ENCODE measurements at regions not wholly inside any gene's neighbourhood (a gene's known extent, or its start where the extent isn't known, plus 50 kb on each side); places are given as distances from the start of the nearest gene placed in this dataset.

GRCh38 chr2:221178139-221178538, 394.0 kb downstream of the EPHA4 start:
- Histone ChIP-seq H3K79me2 (ENCODE audit: control insufficient read depth, insufficient read depth, low read length) (no peaks in the 10 kb centered on the region), H4K20me1 (replicated peaks; ENCODE audit: control insufficient read depth, insufficient read depth, low read length) (no peaks in the 10 kb centered on the region), H3K9me3 (replicated peaks; ENCODE audit: control insufficient read depth, insufficient read depth, low read depth, low read length) (no peaks in the 10 kb centered on the region), H3K27me3 (ENCODE audit: control insufficient read depth in 2 of 2, insufficient read depth in 2 of 2, low read length in 2 of 2) (no peaks in the 10 kb centered on the region), H3K4me1 (replicated peaks in 1 of 2; ENCODE audit: control insufficient read depth in 2 of 2, insufficient read depth in 2 of 2, low read length in 2 of 2) (no peaks in the 10 kb centered on the region), H3K4me2 (ENCODE audit: insufficient read depth, low read length) (no peak overlapping the region), H3K9ac (ENCODE audit: insufficient read depth in 1 of 2, low read depth in 2 of 2, low read length in 2 of 2) (no peak overlapping the region), H3K4me3 (no peak overlapping the region), H3K27ac (ENCODE audit: extremely low read depth, low read depth, low read length) (no peak overlapping the region), H3K36me3 (ENCODE audit: control insufficient read depth, insufficient read depth, low read length) (no peaks in the 10 kb centered on the region), H3K9me1 (ENCODE audit: control insufficient read depth, insufficient read depth, low read length) (no peaks in the 10 kb centered on the region), H2AFZ (ENCODE audit: low read depth, low read length) (no peak overlapping the region)
- TF ChIP-seq NR0B1 (IDR thresholded peaks at IDR 0.05; ENCODE audit: partially characterized antibody) (no peak), XRCC3 (IDR thresholded peaks at IDR 0.05) (no peak), KLF6 (CRISPR knock-in tag; IDR thresholded peaks at IDR 0.05; ENCODE audit: borderline replicate concordance) (no peak), ZNF431 (CRISPR knock-in tag; IDR thresholded peaks at IDR 0.05) (no peak), HDGF (IDR thresholded peaks at IDR 0.05) (no peak), SMARCA4 (IDR thresholded peaks at IDR 0.05) (no peak), SNRNP70 (optimal IDR thresholded peaks at IDR 0.05; ENCODE audit: low read depth, low read length) (no peak), TCF15 (CRISPR knock-in tag; IDR thresholded peaks at IDR 0.05) (no peak), RBBP5 (IDR thresholded peaks at IDR 0.05; ENCODE audit: borderline replicate concordance, insufficient read depth, low read length, poor library complexity, severe bottlenecking) (no peak)
- in situ Hi-C loops (cut with MboI), result no loop called here
- ChIA-PET POLR2A (no interaction called here), CTCF (ENCODE audit: low intra/inter-chr PET ratio) (no interaction called here)
- DNase-seq (ENCODE audit: extremely low read depth in 1 of 4, low spot score in 3 of 4), result no peak
- 0% methylated on average over 4 of the region's 4 CpGs for WGBS (ENCODE audit: insufficient coverage, low coverage, missing lambda C conversion rate)
- no peak for FAIRE-seq
- ATAC-seq, result no peak
- intact Hi-C loops (cut with micrococcal nuclease), result no loop called here
- no TSS peak for BruUV-seq (replicated peaks)

Data from K562 (cell line).